SK-N-SH (cell line): ENCODE measurements at regions not wholly inside any gene's neighbourhood (a gene's known extent, or its start where the extent isn't known, plus 50 kb on each side); places are given as distances from the start of the nearest gene placed in this dataset.

Experiments used
- CHD2 ChIP-seq: fragments of 150-350 bp; IDR thresholded peaks from 2 replicates; pipeline ENCODE4 v1.6.1; 2018; ENCODE audit warnings: low read length; ENCODE audit not compliant: partially characterized antibody
- ELF1 ChIP-seq: IDR thresholded peaks from 2 replicates; pipeline ENCODE4 v1.4.0; 2012
- FOSL2 ChIP-seq: IDR thresholded peaks from 2 replicates; pipeline ENCODE4 v1.4.0; 2012; ENCODE audit warnings: low read depth, mild to moderate bottlenecking, moderate library complexity, borderline replicate concordance
- FOXJ3 ChIP-seq: sonication (generic); formaldehyde crosslinking; IDR thresholded peaks from 2 replicates; pipeline ENCODE4 v1.5.1; 2020; ENCODE audit warnings: mild to moderate bottlenecking, missing genetic modification reagents
- FOXM1 ChIP-seq: IDR thresholded peaks from 2 replicates; pipeline ENCODE4 v1.4.0; 2012; ENCODE audit warnings: low read depth, mild to moderate bottlenecking
- GABPA ChIP-seq: IDR thresholded peaks from 2 replicates; pipeline ENCODE4 v1.4.0; 2012; ENCODE audit warnings: low read depth, mild to moderate bottlenecking
- JUND ChIP-seq: IDR thresholded peaks from 2 replicates; pipeline ENCODE4 v1.4.0; 2012
- MEF2A ChIP-seq: IDR thresholded peaks from 2 replicates; pipeline ENCODE4 v1.4.0; 2012; ENCODE audit warnings: low read depth, borderline replicate concordance
- NFIC ChIP-seq: IDR thresholded peaks from 2 replicates; pipeline ENCODE4 v1.4.0; 2012; ENCODE audit warnings: borderline replicate concordance
- POLR2AphosphoS5 ChIP-seq: IDR thresholded peaks from 2 replicates; pipeline ENCODE4 v1.6.1; 2012; ENCODE audit warnings: low read depth, low read length
- RAD21 ChIP-seq: IDR thresholded peaks from 2 replicates; pipeline ENCODE4 v1.6.1; 2012; ENCODE audit warnings: mild to moderate bottlenecking, low read length
- SIN3A ChIP-seq: IDR thresholded peaks from 2 replicates; pipeline ENCODE4 v1.6.1; 2012; ENCODE audit warnings: low read depth, mild to moderate bottlenecking, low read length, moderate library complexity, borderline replicate concordance
- SMC3 ChIP-seq: IDR thresholded peaks from 2 replicates; pipeline ENCODE4 v1.6.1; 2012; ENCODE audit warnings: low read depth, low read length, improper control_type of control experiment
- TCF12 ChIP-seq: IDR thresholded peaks from 2 replicates; pipeline ENCODE4 v1.4.0; 2012
- TEAD4 ChIP-seq: IDR thresholded peaks from 2 replicates; pipeline ENCODE4 v1.4.0; 2012; ENCODE audit warnings: mild to moderate bottlenecking, borderline replicate concordance; ENCODE audit not compliant: insufficient read depth
- TF ChIP-seq, protein P1 (sequence below): fragments of 150-350 bp; IDR thresholded peaks from 2 replicates; pipeline ENCODE4 v1.6.1; 2016; ENCODE audit warnings: mild to moderate bottlenecking, low read depth, low read length
- TF ChIP-seq, protein P2 (sequence below): IDR thresholded peaks from 2 replicates; pipeline ENCODE4 v1.4.0; 2012; ENCODE audit warnings: low read depth
- TF ChIP-seq, protein P3 (sequence below): fragments of 150-350 bp; IDR thresholded peaks from 2 replicates; pipeline ENCODE4 v1.6.1; 2017; ENCODE audit warnings: antibody characterized with exemption, low read length, low read depth, borderline replicate concordance
- TF ChIP-seq, protein P4 (sequence below): IDR thresholded peaks from 2 replicates; pipeline ENCODE4 v1.4.0; 2012; ENCODE audit warnings: low read depth, borderline replicate concordance
- TF ChIP-seq, protein P5 (sequence below): IDR thresholded peaks from 2 replicates; pipeline ENCODE4; 2012

DNA sequence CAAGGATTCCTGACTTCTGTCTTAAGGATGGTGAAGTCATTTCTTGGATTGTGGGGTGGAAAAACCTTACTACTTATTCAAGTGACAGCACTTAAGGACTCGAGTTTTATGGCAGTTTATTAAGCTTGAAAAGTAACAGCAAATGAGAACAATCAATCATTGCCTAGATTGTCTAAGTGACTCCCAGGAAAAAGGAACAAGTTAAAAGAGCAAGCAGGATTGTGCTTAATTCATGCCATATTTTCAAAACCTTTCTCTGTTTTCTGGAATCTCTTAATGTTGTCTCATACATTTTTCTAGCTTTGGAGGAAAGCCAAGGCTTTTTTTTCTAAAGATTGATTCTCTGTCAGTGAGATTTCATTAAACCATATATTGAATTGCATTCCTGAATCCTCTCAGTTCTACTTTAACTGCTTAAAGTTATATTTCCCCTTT lies 236.2 kb upstream of the HTR2A start (continued):
- TF ChIP-seq, protein P1, sequence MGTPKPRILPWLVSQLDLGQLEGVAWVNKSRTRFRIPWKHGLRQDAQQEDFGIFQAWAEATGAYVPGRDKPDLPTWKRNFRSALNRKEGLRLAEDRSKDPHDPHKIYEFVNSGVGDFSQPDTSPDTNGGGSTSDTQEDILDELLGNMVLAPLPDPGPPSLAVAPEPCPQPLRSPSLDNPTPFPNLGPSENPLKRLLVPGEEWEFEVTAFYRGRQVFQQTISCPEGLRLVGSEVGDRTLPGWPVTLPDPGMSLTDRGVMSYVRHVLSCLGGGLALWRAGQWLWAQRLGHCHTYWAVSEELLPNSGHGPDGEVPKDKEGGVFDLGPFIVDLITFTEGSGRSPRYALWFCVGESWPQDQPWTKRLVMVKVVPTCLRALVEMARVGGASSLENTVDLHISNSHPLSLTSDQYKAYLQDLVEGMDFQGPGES: no peak
- TF ChIP-seq, protein P2, sequence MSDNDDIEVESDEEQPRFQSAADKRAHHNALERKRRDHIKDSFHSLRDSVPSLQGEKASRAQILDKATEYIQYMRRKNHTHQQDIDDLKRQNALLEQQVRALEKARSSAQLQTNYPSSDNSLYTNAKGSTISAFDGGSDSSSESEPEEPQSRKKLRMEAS: no peak
- TF ChIP-seq CHD2 (no peak), JUND (peak; percentile 28), FOXM1 (peak; percentile 64; the same call in 1 of the 2 replicates), SMC3 (peak; percentile 12; the same call in 1 of the 2 replicates), FOXJ3 (CRISPR knock-in tag) (no peak), TCF12 (peak; percentile 88), TEAD4 (peak; percentile 58; the same call in 1 of the 2 replicates), MEF2A (no peak; the same call in 1 of the 2 replicates), RAD21 (no peak), FOSL2 (no peak), ELF1 (no peak), GABPA (no peak), POLR2AphosphoS5 (no peak), SIN3A (no peak), NFIC (peak; percentile 88)
- TF ChIP-seq, protein P3, sequence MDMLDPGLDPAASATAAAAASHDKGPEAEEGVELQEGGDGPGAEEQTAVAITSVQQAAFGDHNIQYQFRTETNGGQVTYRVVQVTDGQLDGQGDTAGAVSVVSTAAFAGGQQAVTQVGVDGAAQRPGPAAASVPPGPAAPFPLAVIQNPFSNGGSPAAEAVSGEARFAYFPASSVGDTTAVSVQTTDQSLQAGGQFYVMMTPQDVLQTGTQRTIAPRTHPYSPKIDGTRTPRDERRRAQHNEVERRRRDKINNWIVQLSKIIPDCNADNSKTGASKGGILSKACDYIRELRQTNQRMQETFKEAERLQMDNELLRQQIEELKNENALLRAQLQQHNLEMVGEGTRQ: no peak
- TF ChIP-seq, protein P4, sequence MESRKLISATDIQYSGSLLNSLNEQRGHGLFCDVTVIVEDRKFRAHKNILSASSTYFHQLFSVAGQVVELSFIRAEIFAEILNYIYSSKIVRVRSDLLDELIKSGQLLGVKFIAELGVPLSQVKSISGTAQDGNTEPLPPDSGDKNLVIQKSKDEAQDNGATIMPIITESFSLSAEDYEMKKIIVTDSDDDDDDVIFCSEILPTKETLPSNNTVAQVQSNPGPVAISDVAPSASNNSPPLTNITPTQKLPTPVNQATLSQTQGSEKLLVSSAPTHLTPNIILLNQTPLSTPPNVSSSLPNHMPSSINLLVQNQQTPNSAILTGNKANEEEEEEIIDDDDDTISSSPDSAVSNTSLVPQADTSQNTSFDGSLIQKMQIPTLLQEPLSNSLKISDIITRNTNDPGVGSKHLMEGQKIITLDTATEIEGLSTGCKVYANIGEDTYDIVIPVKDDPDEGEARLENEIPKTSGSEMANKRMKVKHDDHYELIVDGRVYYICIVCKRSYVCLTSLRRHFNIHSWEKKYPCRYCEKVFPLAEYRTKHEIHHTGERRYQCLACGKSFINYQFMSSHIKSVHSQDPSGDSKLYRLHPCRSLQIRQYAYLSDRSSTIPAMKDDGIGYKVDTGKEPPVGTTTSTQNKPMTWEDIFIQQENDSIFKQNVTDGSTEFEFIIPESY: no peak
- TF ChIP-seq, protein P5, sequence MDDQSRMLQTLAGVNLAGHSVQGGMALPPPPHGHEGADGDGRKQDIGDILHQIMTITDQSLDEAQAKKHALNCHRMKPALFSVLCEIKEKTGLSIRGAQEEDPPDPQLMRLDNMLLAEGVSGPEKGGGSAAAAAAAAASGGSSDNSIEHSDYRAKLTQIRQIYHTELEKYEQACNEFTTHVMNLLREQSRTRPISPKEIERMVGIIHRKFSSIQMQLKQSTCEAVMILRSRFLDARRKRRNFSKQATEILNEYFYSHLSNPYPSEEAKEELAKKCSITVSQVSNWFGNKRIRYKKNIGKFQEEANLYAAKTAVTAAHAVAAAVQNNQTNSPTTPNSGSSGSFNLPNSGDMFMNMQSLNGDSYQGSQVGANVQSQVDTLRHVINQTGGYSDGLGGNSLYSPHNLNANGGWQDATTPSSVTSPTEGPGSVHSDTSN: peak; percentile 91
